Heart right ventricle (tissue), 16 donors: ENCODE measurements at regions not wholly inside any gene's neighbourhood (a gene's known extent, or its start where the extent isn't known, plus 50 kb on each side); places are given as distances from the start of the nearest gene placed in this dataset.

Experiments used
- ATAC-seq, 8 donors: fragments of 200-7000 bp; cut with Tn5 transposase; one replicate each; pipeline ENCODE4 v1.9.1; 2020; ENCODE audit warnings: mild to moderate bottlenecking in 8 of 8, moderate library complexity in 8 of 8, moderate number of reproducible peaks in 1 of 8
- DNase-seq, 2 donors: peaks; one replicate each; pipeline ENCODE4 v3.0.0-alpha.2; 2020
- H3K27ac ChIP-seq, 10 donors: fragments of 200-600 bp; sonication (generic) in 2 of 10; one replicate each; pipeline versions ENCODE4 v1.5.0 to v1.8.0; 2020 to 2022; ENCODE audit warnings: mild to moderate bottlenecking in 3 of 10
- H3K27me3 ChIP-seq, 7 donors: fragments of 200-600 bp; one replicate each; pipeline ENCODE4 v1.8.0; 2021 to 2022; ENCODE audit warnings: mild to moderate bottlenecking in 2 of 7
- H3K36me3 ChIP-seq, 9 donors: fragments of 200-600 bp; sonication (generic) in 1 of 9; one replicate each; pipeline versions ENCODE4 v1.5.0 to v1.8.0; 2020 to 2022; ENCODE audit warnings: mild to moderate bottlenecking in 2 of 9
- H3K4me1 ChIP-seq, 9 donors: fragments of 200-600 bp; sonication (generic) in 1 of 9; one replicate each; pipeline versions ENCODE4 v1.5.0 to v1.8.0; 2020 to 2022; ENCODE audit warnings: mild to moderate bottlenecking in 4 of 9
- H3K4me3 ChIP-seq, 10 donors: fragments of 200-600 bp; sonication (generic) in 2 of 10; one replicate each; pipeline versions ENCODE4 v1.5.0 to v1.8.0; 2020 to 2022; ENCODE audit warnings: mild to moderate bottlenecking in 7 of 10, moderate library complexity in 2 of 10
- H3K9me3 ChIP-seq, 11 donors: fragments of 200-600 bp in 10 of 11; sonication (generic) in 2 of 11; one replicate each; pipeline versions ENCODE4 v1.5.0 to v1.8.0; 2013 to 2022; ENCODE audit warnings: mild to moderate bottlenecking in 2 of 11, control low read depth in 1 of 11, moderate library complexity in 1 of 11
- WGBS, 2 donors: extraction: QIAGEN DNeasy Blood & Tissue Kit; methylation state at CpG; one replicate each; pipeline ENCODE4 v1.1.7; 2013; ENCODE audit warnings: inconsistent platforms in 1 of 2; 5-methylcytosine and 5-hydroxymethylcytosine counted together
- intact Hi-C, 10 donors: fragments of 100-400 bp; cut with DNase I; formaldehyde crosslinking; loops; one replicate each; pipeline versions ENCODE4 v1.11.1 to v1.14.2; 2022
- TF ChIP-seq, protein P1 (sequence below), 9 donors: fragments of 200-600 bp; sonication (generic) in 2 of 9; IDR thresholded peaks; one replicate each; pipeline versions ENCODE4 v1.5.0 to v1.8.0; 2021 to 2022; ENCODE audit warnings: antibody characterized with exemption in 9 of 9, mild to moderate bottlenecking in 5 of 9, moderate library complexity in 1 of 9
- donor health status: Arrhythmogenic right ventricular cardiomyopathy.
- donor health status: ischemic (EF 13 %, LVEDD 7.1; RV severe dilation, severe dysfunction).
- donor health status: healthy with polysubstance abuse.
- donor health status: DM: no; HTN: yes; CAD: no.
- donor health status: DM: no; HTN: no; CAD: no.
- donor health status: ischemic (EF 25% LVEDD 6.9; RV normal size, moderate dysfunction).
- donor health status: ischemic (EF 25% LVEDD 5.7; RV mildly dilated, moderate dysfunction).
- donor health status: healthy.
- donor health status: DM: yes; HTN: yes; CAD: no.
- donor health status: Ischemic cardiomyopathy.
- donor health status: ischemic (EF 35%, LVEDD 5.7; RV mildly dilated, moderate dysfunction).
- donor health status: nonischemic (EF 11% LVEDD 7.7; RV severe dilation, severe dysfunction).
- donor health status: DM: yes; HTN: yes; CAD: no.
- donor health status: PGD.
- donor health status: ischemic (EF 29% LVEDD 5.4; RV normal size, mild dysfunction).
- donor health status: nonischemic (EF 23%, LVEDD 6.1; RV moderate dilation, normal function).

DNA sequence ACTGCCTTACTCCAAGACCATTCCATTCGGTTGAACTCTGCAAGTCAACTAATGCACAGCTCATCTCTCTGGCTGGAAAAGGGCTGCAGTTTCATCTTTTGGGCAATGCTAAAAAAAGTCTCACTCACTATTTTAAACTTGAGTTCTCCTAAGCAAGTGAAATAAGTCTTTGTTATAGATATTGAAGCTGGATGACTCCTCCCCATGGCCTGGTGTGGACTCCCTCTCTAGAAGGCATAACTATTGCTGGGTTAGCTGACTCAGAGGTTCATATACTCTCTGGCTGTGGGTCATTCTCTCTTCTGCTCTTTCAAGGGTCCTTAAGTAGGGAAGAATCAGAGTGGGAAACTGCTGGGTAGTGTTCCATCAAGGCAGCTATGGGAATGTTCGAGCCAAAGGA, 88.0 kb downstream of the XCL2 start:
- no peaks in the 10 kb centered on the region for H3K36me3 ChIP-seq
- H3K4me1 ChIP-seq, result no peaks in the 10 kb centered on the region
- H3K9me3 ChIP-seq, result peaks cover 0 to 19% (median 4%) of the 10 kb centered on the region in 11 donors
- TF ChIP-seq, protein P1, sequence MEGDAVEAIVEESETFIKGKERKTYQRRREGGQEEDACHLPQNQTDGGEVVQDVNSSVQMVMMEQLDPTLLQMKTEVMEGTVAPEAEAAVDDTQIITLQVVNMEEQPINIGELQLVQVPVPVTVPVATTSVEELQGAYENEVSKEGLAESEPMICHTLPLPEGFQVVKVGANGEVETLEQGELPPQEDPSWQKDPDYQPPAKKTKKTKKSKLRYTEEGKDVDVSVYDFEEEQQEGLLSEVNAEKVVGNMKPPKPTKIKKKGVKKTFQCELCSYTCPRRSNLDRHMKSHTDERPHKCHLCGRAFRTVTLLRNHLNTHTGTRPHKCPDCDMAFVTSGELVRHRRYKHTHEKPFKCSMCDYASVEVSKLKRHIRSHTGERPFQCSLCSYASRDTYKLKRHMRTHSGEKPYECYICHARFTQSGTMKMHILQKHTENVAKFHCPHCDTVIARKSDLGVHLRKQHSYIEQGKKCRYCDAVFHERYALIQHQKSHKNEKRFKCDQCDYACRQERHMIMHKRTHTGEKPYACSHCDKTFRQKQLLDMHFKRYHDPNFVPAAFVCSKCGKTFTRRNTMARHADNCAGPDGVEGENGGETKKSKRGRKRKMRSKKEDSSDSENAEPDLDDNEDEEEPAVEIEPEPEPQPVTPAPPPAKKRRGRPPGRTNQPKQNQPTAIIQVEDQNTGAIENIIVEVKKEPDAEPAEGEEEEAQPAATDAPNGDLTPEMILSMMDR (IDR thresholded peaks at IDR 0.05), result no peak
- intact Hi-C loops, result no loop called here
- ATAC-seq (no peak), DNase-seq (no peak)
- H3K27me3 ChIP-seq, result no peaks in the 10 kb centered on the region
- 94 to 96% methylated on average over 2 of the region's 2 CpGs for WGBS, 2 donors
- no peak overlapping the region for H3K27ac ChIP-seq
- H3K4me3 ChIP-seq, result no peak overlapping the region

DNA sequence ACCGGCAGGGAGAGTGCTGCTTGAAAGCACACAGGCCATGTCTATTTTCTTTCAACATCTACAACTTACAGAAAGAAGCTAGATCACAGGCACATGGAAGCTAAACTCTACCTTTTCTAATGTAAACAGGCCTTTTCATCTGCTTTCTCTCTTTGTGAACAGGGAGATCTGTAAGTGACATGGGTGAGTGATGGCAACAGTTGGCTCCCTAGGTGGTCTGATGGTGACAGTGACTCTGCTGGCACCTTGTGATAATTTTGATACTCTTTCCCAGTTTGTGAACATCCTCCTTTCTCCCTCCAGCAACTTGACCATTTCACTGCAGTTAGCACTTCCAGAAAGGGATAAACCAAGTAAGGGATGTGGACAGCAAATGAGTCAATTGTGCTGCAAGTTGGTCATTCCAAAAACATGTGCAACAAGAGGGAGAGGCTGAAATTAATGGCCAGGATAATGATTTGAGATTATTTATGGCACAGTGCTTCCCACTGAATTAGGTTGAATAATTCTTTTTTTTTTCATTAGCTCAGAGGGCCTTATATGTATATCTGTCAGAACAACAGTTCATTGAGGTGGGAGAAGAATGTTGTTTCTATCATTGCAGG, 89.5 kb downstream of the XCL2 start:
- H3K4me1 ChIP-seq, result no peaks in the 10 kb centered on the region
- intact Hi-C loops, result no loop called here
- DNase-seq (no peak), ATAC-seq (no peak)
- H3K27me3 ChIP-seq, result no peaks in the 10 kb centered on the region
- peaks cover 0 to 16% (median 4%) of the 10 kb centered on the region in 11 donors for H3K9me3 ChIP-seq
- TF ChIP-seq, protein P1 (IDR thresholded peaks at IDR 0.05), result no peak
- no peaks in the 10 kb centered on the region for H3K36me3 ChIP-seq
- H3K27ac ChIP-seq, result no peak overlapping the region
- 73 to 75% methylated on average over 1 of the region's 1 CpG for WGBS, 2 donors
- H3K4me3 ChIP-seq, result no peak overlapping the region

DNA sequence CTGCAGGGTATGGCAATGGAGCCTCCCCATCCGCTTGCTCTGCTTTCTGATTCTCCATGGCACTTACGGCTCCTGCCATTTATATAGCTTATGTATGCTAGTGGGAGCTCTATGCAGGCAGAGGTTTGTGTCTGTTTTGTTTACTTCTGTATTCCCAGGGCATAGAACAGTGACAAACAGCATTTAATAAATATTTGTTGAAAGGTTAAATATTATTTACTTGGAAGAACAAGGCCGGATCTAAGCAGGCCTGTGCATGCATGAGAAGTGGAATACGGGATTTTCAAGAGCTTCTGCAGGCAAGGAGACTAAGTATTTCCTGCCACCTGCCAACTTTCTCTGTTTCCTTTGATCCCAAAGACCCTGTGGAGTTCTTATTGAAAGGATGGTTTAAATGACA, 90.7 kb downstream of the XCL2 start:
- ATAC-seq, result no peak
- H3K4me1 ChIP-seq, result no peaks in the 10 kb centered on the region
- DNase-seq, result no peak
- H3K27me3 ChIP-seq, result no peaks in the 10 kb centered on the region
- TF ChIP-seq, protein P1 (IDR thresholded peaks at IDR 0.05), result no peak
- no peak overlapping the region for H3K27ac ChIP-seq
- peaks cover 0 to 16% (median 4%) of the 10 kb centered on the region in 11 donors for H3K9me3 ChIP-seq
- 90 to 95% methylated on average over 4 of the region's 4 CpGs for WGBS, 2 donors
- H3K4me3 ChIP-seq, result no peak overlapping the region
- intact Hi-C loops, result no loop called here
- no peaks in the 10 kb centered on the region for H3K36me3 ChIP-seq

DNA sequence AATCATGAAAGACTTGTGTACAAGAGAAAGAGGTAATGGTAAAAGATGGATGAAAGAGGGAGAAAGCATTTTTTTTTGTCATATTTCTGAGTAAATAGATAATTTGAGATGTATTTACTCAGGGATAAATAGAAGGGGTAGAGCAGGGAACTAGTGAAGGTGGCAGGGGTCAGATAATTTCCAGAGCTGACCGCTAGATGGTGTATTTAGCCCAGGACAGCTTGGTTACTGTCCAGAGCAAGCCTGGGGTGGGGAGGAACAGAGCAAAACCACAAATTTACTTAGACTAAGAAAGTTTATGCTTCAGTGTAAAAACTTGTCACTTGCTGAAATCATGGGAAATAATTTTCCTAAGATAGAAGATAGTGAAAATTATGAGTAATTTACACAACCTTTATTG, 91.5 kb downstream of the XCL2 start:
- TF ChIP-seq, protein P1 (IDR thresholded peaks at IDR 0.05), result no peak
- Histone ChIP-seq H3K4me1 (no peaks in the 10 kb centered on the region), H3K27me3 (no peaks in the 10 kb centered on the region), H3K4me3 (no peak overlapping the region), H3K9me3 (peaks cover 0 to 16% (median 4%) of the 10 kb centered on the region in 11 donors), H3K27ac (no peak overlapping the region), H3K36me3 (no peaks in the 10 kb centered on the region)
- intact Hi-C loops, result no loop called here
- 63 to 78% methylated on average over 1 of the region's 1 CpG for WGBS, 2 donors
- no peak for DNase-seq
- ATAC-seq, result no peak
